NCI-H510A (cell line): ENCODE measurements at regions not wholly inside any gene's neighbourhood (a gene's known extent, or its start where the extent isn't known, plus 50 kb on each side); places are given as distances from the start of the nearest gene placed in this dataset.
"Not testable (repeated sequence)": the region's sequence is repeated elsewhere in the genome, so short reads cannot be mapped to it uniquely, and the experiment has no call there.

Experiments
- DNase-seq: peaks from one replicate; lab custom pipeline; 2025; lab: John Stamatoyannopoulos, UW

- DNase-seq = not testable (repeated sequence)
Measured at GRCh38 chr6:71007298-71007697, 50.4 kb upstream of the B3GAT2 start.

- no peak for DNase-seq
Measured at GRCh38 chr6:71011871-71012371, 55.1 kb upstream of the B3GAT2 start.

GRCh38 chr6:71012866-71013469, 56.1 kb upstream of the B3GAT2 start:
- DNase-seq = no peak

GRCh38 chr6:71015392-71015791, 58.5 kb upstream of the B3GAT2 start:
- no peak for DNase-seq

GRCh38 chr6:71028236-71028876, 71.5 kb upstream of the B3GAT2 start:
- DNase-seq = no peak

GRCh38 chr6:71028877-71029252, 72.0 kb upstream of the B3GAT2 start:
- no peak for DNase-seq

- DNase-seq = no peak
Measured at GRCh38 chr6:71029555-71029954, 72.7 kb upstream of the B3GAT2 start.

GRCh38 chr6:71031912-71032311, 75.1 kb upstream of the B3GAT2 start:
- no peak for DNase-seq

- no peak for DNase-seq
Measured at GRCh38 chr6:71033171-71033570, 76.3 kb upstream of the B3GAT2 start.

GRCh38 chr6:71033890-71034289, 77.0 kb upstream of the B3GAT2 start:
- no peak for DNase-seq

GRCh38 chr6:71034563-71035345, 77.9 kb upstream of the B3GAT2 start:
- DNase-seq = no peak

GRCh38 chr6:71035871-71036270, 79.0 kb upstream of the B3GAT2 start:
- no peak for DNase-seq

- DNase-seq = peak; percentile 40
Measured at GRCh38 chr6:71038711-71039344, 82.0 kb upstream of the B3GAT2 start.

GRCh38 chr6:71040043-71040442, 83.2 kb upstream of the B3GAT2 start:
- no peak for DNase-seq

GRCh38 chr6:71040841-71041240, 84.0 kb upstream of the B3GAT2 start:
- DNase-seq = no peak

GRCh38 chr6:71043902-71044301, 87.0 kb upstream of the B3GAT2 start:
- no peak for DNase-seq

- no peak for DNase-seq
Measured at GRCh38 chr6:71044753-71045152, 87.9 kb upstream of the B3GAT2 start.

GRCh38 chr6:71045296-71045695, 88.4 kb upstream of the B3GAT2 start:
- no peak for DNase-seq

- DNase-seq = no peak
Measured at GRCh38 chr6:71047417-71047816, 90.6 kb upstream of the B3GAT2 start.

- DNase-seq = no peak
Measured at GRCh38 chr6:71048320-71049164, 91.7 kb upstream of the B3GAT2 start.

GRCh38 chr6:71049198-71049770, 92.4 kb upstream of the B3GAT2 start:
- no peak for DNase-seq
